MM.1S (cell line): ENCODE measurements at regions not wholly inside any gene's neighbourhood (a gene's known extent, or its start where the extent isn't known, plus 50 kb on each side); places are given as distances from the start of the nearest gene placed in this dataset.

ENCODE experiments used
- CTCF ChIP-seq: fragments of 300-600 bp; sonication (generic); IDR thresholded peaks from 2 replicates; pipeline ENCODE4 v1.5.1; 2016; ENCODE audit warnings: antibody characterized with exemption, low read length, mixed read lengths
- EZH2phosphoT487 ChIP-seq: fragments of 300-600 bp; sonication (generic); IDR thresholded peaks from 2 replicates; pipeline ENCODE4 v1.6.1; 2018; ENCODE audit warnings: antibody characterized with exemption, low read length

- no peak for TF ChIP-seq CTCF
- TF ChIP-seq EZH2phosphoT487 = no peak
Measured at GRCh38 chr17:71109697-71110096, 940.4 kb downstream of the KCNJ2 start.
